ENCODE measurements at regions not wholly inside any gene's neighbourhood (a gene's known extent, or its start where the extent isn't known, plus 50 kb on each side); places are given as distances from the start of the nearest gene placed in this dataset.

DNA sequence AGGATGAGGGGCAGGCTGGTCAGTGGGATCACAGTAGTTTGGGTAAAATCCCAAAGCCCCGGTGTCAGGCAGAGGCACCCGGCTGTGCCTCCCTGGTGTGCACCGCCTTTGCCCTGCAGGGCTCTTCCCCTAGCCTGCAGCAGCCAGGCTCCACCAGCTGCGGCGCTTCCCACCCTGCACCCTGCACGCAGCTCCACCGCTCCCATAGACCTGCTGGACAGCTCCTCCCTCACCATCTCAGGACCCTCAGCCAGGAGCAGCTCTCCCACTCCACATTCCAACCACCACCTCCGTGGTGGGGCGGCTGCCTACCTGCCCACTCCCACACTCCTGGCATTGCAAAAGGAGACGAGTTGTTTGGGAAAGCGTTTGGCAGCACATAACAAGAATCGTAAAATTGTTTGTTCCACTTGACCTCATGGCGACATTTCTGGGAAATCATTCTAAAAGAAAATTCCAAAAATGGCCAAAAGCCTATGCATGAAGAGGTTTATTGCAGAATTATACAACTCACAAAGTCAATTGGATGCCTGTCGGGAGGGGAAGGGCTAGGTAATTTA is 287.4 kb upstream of the HDAC4 start:
- no peak overlapping the region for H2AFZ ChIP-seq (ENCODE audit: control insufficient read depth, low read length)
- dilution Hi-C loops (cut with MboI; ENCODE audit: extremely low pct_ligation_motif_present, low sequenced_read_pairs): no loop called here
- H3K36me3 ChIP-seq (ENCODE audit: control insufficient read depth in 2 of 2, extremely low read depth in 1 of 2, insufficient read depth in 2 of 2, low read length in 2 of 2): no peaks in the 10 kb centered on the region
- H3K27me3 ChIP-seq (ENCODE audit: control insufficient read depth, extremely low read depth, insufficient read depth, low read length): peaks cover 23% of the 10 kb centered on the region
- no peak overlapping the region for H3K4me2 ChIP-seq (ENCODE audit: control insufficient read depth, extremely low read depth, insufficient read depth, low read depth, low read length)
- H3K27ac ChIP-seq (ENCODE audit: control insufficient read depth, insufficient read depth, low read length): no peak overlapping the region
- H3K79me2 ChIP-seq (ENCODE audit: control insufficient read depth, insufficient read depth, low read length): no peaks in the 10 kb centered on the region
- no peaks in the 10 kb centered on the region for H3K9me1 ChIP-seq (ENCODE audit: control insufficient read depth, extremely low read depth, insufficient read depth, low read length)
- no peak overlapping the region for H3K4me3 ChIP-seq (ENCODE audit: control insufficient read depth in 2 of 3, extremely low read depth in 1 of 3, insufficient read depth in 2 of 3, low read depth in 1 of 3, low read length in 3 of 3)
- no peak overlapping the region for H3K9ac ChIP-seq (ENCODE audit: control insufficient read depth, extremely low read depth, insufficient read depth, low read length)
- DNase-seq (ENCODE audit: low read depth, low spot score): no peak
- no peak for TF ChIP-seq EZH2 (IDR thresholded peaks at IDR 0.05; ENCODE audit: low read length)
- TF ChIP-seq, protein P1, sequence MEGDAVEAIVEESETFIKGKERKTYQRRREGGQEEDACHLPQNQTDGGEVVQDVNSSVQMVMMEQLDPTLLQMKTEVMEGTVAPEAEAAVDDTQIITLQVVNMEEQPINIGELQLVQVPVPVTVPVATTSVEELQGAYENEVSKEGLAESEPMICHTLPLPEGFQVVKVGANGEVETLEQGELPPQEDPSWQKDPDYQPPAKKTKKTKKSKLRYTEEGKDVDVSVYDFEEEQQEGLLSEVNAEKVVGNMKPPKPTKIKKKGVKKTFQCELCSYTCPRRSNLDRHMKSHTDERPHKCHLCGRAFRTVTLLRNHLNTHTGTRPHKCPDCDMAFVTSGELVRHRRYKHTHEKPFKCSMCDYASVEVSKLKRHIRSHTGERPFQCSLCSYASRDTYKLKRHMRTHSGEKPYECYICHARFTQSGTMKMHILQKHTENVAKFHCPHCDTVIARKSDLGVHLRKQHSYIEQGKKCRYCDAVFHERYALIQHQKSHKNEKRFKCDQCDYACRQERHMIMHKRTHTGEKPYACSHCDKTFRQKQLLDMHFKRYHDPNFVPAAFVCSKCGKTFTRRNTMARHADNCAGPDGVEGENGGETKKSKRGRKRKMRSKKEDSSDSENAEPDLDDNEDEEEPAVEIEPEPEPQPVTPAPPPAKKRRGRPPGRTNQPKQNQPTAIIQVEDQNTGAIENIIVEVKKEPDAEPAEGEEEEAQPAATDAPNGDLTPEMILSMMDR (optimal IDR thresholded peaks at IDR 0.05 in 1 of 3, IDR thresholded peaks at IDR 0.05 in 1 of 3, conservative IDR thresholded peaks at IDR 0.05 in 1 of 3; ENCODE audit: extremely low read depth in 1 of 3, insufficient read depth in 2 of 3, low read length in 3 of 3): peak; percentile 8 to 50 (median 19)
- no peak for FAIRE-seq
- no peaks in the 10 kb centered on the region for H3K9me3 ChIP-seq (ENCODE audit: control insufficient read depth, low read depth, low read length)
- no peaks in the 10 kb centered on the region for H4K20me1 ChIP-seq (ENCODE audit: control insufficient read depth, extremely low read depth, insufficient read depth, low read length)
- H3K4me1 ChIP-seq (ENCODE audit: control insufficient read depth, extremely low read depth, insufficient read depth, low read length): no peaks in the 10 kb centered on the region

DNA sequence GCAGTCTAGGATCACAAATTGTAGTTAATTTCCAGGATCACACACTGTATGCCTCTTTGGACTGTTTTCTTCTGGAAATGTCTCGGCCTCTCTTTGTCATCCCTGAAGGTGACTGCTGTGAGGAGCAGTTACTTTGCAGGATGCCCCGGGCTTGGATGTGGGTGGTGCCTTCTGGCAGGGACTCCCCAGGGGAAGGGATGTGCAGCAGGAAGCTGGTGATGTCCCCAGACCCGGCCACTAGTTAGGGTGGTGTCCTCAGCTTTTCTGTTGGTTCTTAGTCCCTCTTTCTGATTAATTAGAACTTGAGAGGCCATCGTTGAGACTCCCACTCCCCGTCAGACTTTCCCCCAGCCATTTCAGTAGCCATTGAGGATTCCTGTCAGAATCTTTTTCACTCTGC is 286.6 kb upstream of the HDAC4 start:
- H2AFZ ChIP-seq (ENCODE audit: control insufficient read depth, low read length): no peak overlapping the region
- TF ChIP-seq EZH2 (IDR thresholded peaks at IDR 0.05; ENCODE audit: low read length): no peak
- TF ChIP-seq, protein P1 (optimal IDR thresholded peaks at IDR 0.05 in 1 of 3, IDR thresholded peaks at IDR 0.05 in 1 of 3, conservative IDR thresholded peaks at IDR 0.05 in 1 of 3; ENCODE audit: extremely low read depth in 1 of 3, insufficient read depth in 2 of 3, low read length in 3 of 3): no peak
- no peak overlapping the region for H3K9ac ChIP-seq (ENCODE audit: control insufficient read depth, extremely low read depth, insufficient read depth, low read length)
- H3K9me3 ChIP-seq (ENCODE audit: control insufficient read depth, low read depth, low read length): no peaks in the 10 kb centered on the region
- no peak overlapping the region for H3K27ac ChIP-seq (ENCODE audit: control insufficient read depth, insufficient read depth, low read length)
- peaks cover 23% of the 10 kb centered on the region for H3K27me3 ChIP-seq (ENCODE audit: control insufficient read depth, extremely low read depth, insufficient read depth, low read length)
- H3K4me1 ChIP-seq (ENCODE audit: control insufficient read depth, extremely low read depth, insufficient read depth, low read length): no peaks in the 10 kb centered on the region
- H4K20me1 ChIP-seq (ENCODE audit: control insufficient read depth, extremely low read depth, insufficient read depth, low read length): no peaks in the 10 kb centered on the region
- H3K4me3 ChIP-seq (ENCODE audit: control insufficient read depth in 2 of 3, extremely low read depth in 1 of 3, insufficient read depth in 2 of 3, low read depth in 1 of 3, low read length in 3 of 3): no peak overlapping the region
- H3K36me3 ChIP-seq (ENCODE audit: control insufficient read depth in 2 of 2, extremely low read depth in 1 of 2, insufficient read depth in 2 of 2, low read length in 2 of 2): no peaks in the 10 kb centered on the region
- no peak overlapping the region for H3K4me2 ChIP-seq (ENCODE audit: control insufficient read depth, extremely low read depth, insufficient read depth, low read depth, low read length)
- dilution Hi-C loops (cut with MboI; ENCODE audit: extremely low pct_ligation_motif_present, low sequenced_read_pairs): no loop called here
- no peaks in the 10 kb centered on the region for H3K79me2 ChIP-seq (ENCODE audit: control insufficient read depth, insufficient read depth, low read length)
- no peaks in the 10 kb centered on the region for H3K9me1 ChIP-seq (ENCODE audit: control insufficient read depth, extremely low read depth, insufficient read depth, low read length)
- no peak for DNase-seq (ENCODE audit: low read depth, low spot score)
- no peak for FAIRE-seq

Measured in keratinocyte (primary cell).